ENCODE measurements at regions not wholly inside any gene's neighbourhood (a gene's known extent, or its start where the extent isn't known, plus 50 kb on each side); places are given as distances from the start of the nearest gene placed in this dataset.

DNA sequence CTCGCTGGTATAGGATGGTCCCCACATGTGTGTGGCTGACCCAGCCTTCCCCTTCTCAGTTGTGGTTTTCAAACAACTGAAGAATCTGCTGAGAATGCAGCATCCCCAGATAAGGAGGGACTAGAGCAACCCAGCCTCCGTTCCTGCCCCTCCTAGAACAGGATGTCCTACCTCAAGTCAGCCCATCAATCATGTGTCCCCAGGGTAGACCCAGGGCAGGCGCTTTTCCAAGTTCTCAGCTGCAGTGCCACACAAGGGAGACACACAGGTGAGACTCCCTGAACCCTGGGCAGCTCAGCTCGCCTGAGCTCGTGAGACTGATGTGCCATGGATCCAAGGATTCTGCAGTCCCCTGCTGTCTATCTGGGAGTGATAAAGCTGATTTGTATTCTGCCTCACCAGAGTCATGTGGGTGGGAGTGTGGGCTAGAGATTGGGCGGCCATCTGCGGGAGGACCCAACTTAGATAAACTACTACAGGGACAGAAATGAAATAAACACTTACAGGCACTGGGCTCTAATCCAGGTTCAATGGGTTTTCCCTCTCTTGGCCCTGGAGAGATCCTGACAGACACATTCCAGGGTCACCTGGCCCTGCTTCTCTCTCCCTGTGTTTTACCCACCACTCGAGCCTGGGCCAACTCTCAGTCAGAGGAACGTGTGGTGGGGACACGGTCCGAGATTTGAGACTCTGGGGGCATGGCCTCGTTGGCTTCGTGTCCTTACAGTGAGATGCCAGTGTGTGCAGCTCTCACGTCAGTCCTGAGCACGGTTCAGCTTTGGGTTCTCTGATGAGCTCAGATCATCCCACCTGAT is 303.5 kb upstream of the SFSWAP start:
- ChIA-PET CTCF (ENCODE audit: low intra/inter-chr PET ratio) (no interaction called here), POLR2A (no interaction called here)
- Histone ChIP-seq H3K36me3 (ENCODE audit: control insufficient read depth, insufficient read depth, low read length) (no peaks in the 10 kb centered on the region), H4K20me1 (replicated peaks; ENCODE audit: control insufficient read depth, insufficient read depth, low read length) (no peaks in the 10 kb centered on the region; the same call in 1 of the 2 replicates), H3K27me3 (ENCODE audit: control insufficient read depth in 2 of 2, insufficient read depth in 2 of 2, low read length in 2 of 2) (peaks cover 0 to 12% of the 10 kb centered on the region in 2 experiments; a peak in 2 of 5 replicates), H2AFZ (ENCODE audit: low read depth, low read length) (no peak overlapping the region), H3K4me1 (replicated peaks in 1 of 2; ENCODE audit: control insufficient read depth in 2 of 2, insufficient read depth in 2 of 2, low read length in 2 of 2) (peaks cover 13 to 15% of the 10 kb centered on the region in 2 experiments; a peak in 4 of 5 replicates), H3K79me2 (ENCODE audit: control insufficient read depth, insufficient read depth, low read length) (no peaks in the 10 kb centered on the region), H3K9me3 (replicated peaks; ENCODE audit: control insufficient read depth, insufficient read depth, low read depth, low read length) (no peaks in the 10 kb centered on the region), H3K9me1 (ENCODE audit: control insufficient read depth, insufficient read depth, low read length) (no peaks in the 10 kb centered on the region), H3K9ac (ENCODE audit: insufficient read depth in 1 of 2, low read depth in 2 of 2, low read length in 2 of 2) (peak overlapping the region in 1 of 2 experiments; percentile 48; a peak in 1 of 4 replicates), H3K27ac (ENCODE audit: extremely low read depth, low read depth, low read length) (no peak overlapping the region), H3K4me2 (ENCODE audit: insufficient read depth, low read length) (0 out of 2 replicates have a peak overlapping the region, but pooled peaks have one; percentile 3), H3K4me3 (no peak overlapping the region)
- in situ Hi-C loops (cut with MboI) (no loop called here), intact Hi-C loops (cut with micrococcal nuclease) (no loop called here)
- FAIRE-seq (no peak), DNase-seq (ENCODE audit: extremely low read depth in 1 of 4, low spot score in 3 of 4) (peak in 1 of 4 experiments; percentile 38), ATAC-seq (peak; percentile 56)
- 1% methylated on average over 15 of the region's 15 CpGs for WGBS (ENCODE audit: insufficient coverage, low coverage, missing lambda C conversion rate)
- no TSS peak for BruUV-seq (replicated peaks)
- peak; percentile 43 for TF ChIP-seq CBFA2T2 (conservative IDR thresholded peaks at IDR 0.05)
- peak; percentile 71 for TF ChIP-seq TCF3 (CRISPR knock-in tag; IDR thresholded peaks at IDR 0.05)
- TF ChIP-seq TEAD4 (IDR thresholded peaks at IDR 0.05; ENCODE audit: low read length): peak; percentile 23; the same call in 1 of the 2 replicates
- TF ChIP-seq TEAD4 (CRISPR knock-in tag; IDR thresholded peaks at IDR 0.05; ENCODE audit: borderline replicate concordance): no peak
- TF ChIP-seq JUND (IDR thresholded peaks at IDR 0.05; ENCODE audit: borderline replicate concordance, low read depth, low read length): 0 out of 2 replicates have a peak, but pooled peaks have one; percentile 3
- no peak for TF ChIP-seq JUND (tag; IDR thresholded peaks at IDR 0.05; ENCODE audit: borderline replicate concordance, low read depth, low read length)
- peak in 1 of 2 experiments; percentile 47; a peak in 1 of 4 replicates for TF ChIP-seq MAZ (CRISPR knock-in tag; conservative IDR thresholded peaks at IDR 0.05 in 1 of 2, IDR thresholded peaks at IDR 0.05 in 1 of 2)
- 0 out of 2 replicates have a peak, but pooled peaks have one; percentile 14 for TF ChIP-seq EGR1 (conservative IDR thresholded peaks at IDR 0.05)
- TF ChIP-seq CTBP1 (IDR thresholded peaks at IDR 0.05; ENCODE audit: borderline replicate concordance): peak; percentile 71; the same call in 1 of the 2 replicates
- TF ChIP-seq RAD21 (CRISPR knock-in tag; conservative IDR thresholded peaks at IDR 0.05 in 1 of 2, IDR thresholded peaks at IDR 0.05 in 1 of 2): 0 out of 4 replicates have a peak, but pooled peaks of 1 of the 2 experiments have one; percentile 7
- TF ChIP-seq MECOM (CRISPR knock-in tag; IDR thresholded peaks at IDR 0.05): 0 out of 2 replicates have a peak, but pooled peaks have one; percentile 37
- TF ChIP-seq ZNF134 (CRISPR knock-in tag; conservative IDR thresholded peaks at IDR 0.05): no peak
- TF ChIP-seq SNIP1 (IDR thresholded peaks at IDR 0.05; ENCODE audit: low read depth): peak; percentile 67; the same call in 1 of the 2 replicates
- no peak for TF ChIP-seq TFAM (CRISPR knock-in tag; conservative IDR thresholded peaks at IDR 0.05)
- TF ChIP-seq MEF2D (tag; conservative IDR thresholded peaks at IDR 0.05; ENCODE audit: low read depth): no peak
- TF ChIP-seq GABPA (tag; conservative IDR thresholded peaks at IDR 0.05; ENCODE audit: low read depth): peak; percentile 30; the same call in 1 of the 2 replicates
- peak; percentile 83 for TF ChIP-seq RREB1 (CRISPR knock-in tag; IDR thresholded peaks at IDR 0.05)
